Stimulated activated memory B cell treated with anti-CD40 and anti-IgM and Interleukin-4, amounts not matched to agents 10 μg/mL and 1 μg/mL and 100 μg/mL, for 72 hours (primary cell): ENCODE measurements at regions not wholly inside any gene's neighbourhood (a gene's known extent, or its start where the extent isn't known, plus 50 kb on each side); places are given as distances from the start of the nearest gene placed in this dataset.
"Not testable (repeated sequence)": the region's sequence is repeated elsewhere in the genome, so short reads cannot be mapped to it uniquely, and the experiment has no call there.

Experiments used
- ATAC-seq: fragments of 150-1000 bp; cut with Tn5 transposase; 2 replicates; pipeline ENCODE4 v1.10.0; 2021
- H3K27ac Mint-ChIP-seq: one replicate; pipeline ENCODE4 v1.8.0; 2022; ENCODE audit warnings: mild to moderate bottlenecking, mixed read lengths
- H3K27me3 Mint-ChIP-seq: one replicate; pipeline ENCODE4 v1.8.0; 2022; ENCODE audit warnings: mixed read lengths
- H3K36me3 Mint-ChIP-seq: one replicate; pipeline ENCODE4 v1.8.0; 2022; ENCODE audit warnings: mixed read lengths
- H3K4me1 Mint-ChIP-seq: one replicate; pipeline ENCODE4 v1.8.0; 2022; ENCODE audit warnings: mixed read lengths
- H3K4me3 Mint-ChIP-seq: one replicate; pipeline ENCODE4 v1.8.0; 2022; ENCODE audit warnings: mild to moderate bottlenecking, moderate library complexity, mixed read lengths
- H3K9me3 Mint-ChIP-seq: one replicate; pipeline ENCODE4 v1.8.0; 2022; ENCODE audit warnings: mixed read lengths

DNA sequence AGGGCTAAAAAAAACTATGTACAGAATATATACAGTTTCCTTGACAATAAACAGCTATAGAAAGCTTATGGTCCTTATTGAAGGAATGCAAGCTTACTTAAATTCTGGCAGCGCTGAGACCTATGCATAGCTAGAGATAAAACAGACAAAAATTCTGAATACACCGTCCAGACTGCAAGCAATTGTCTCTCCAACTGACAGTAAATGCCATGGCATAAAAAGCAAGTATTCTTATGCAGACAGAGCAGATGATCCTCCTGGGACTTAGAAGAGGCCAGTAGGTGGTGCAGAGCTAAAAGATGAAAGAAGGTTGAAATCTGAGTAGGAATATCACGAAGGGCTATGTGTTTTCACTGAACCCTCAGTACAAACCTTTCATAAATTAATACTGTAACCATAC lies 157.0 kb upstream of the CACNA2D1 start:
- Mint-ChIP-seq H3K9me3 (no peaks in the 10 kb centered on the region), H3K4me1 (no peaks in the 10 kb centered on the region), H3K27ac (no peak overlapping the region), H3K36me3 (no peaks in the 10 kb centered on the region), H3K4me3 (no peak overlapping the region), H3K27me3 (no peaks in the 10 kb centered on the region)
- no peak for ATAC-seq

DNA sequence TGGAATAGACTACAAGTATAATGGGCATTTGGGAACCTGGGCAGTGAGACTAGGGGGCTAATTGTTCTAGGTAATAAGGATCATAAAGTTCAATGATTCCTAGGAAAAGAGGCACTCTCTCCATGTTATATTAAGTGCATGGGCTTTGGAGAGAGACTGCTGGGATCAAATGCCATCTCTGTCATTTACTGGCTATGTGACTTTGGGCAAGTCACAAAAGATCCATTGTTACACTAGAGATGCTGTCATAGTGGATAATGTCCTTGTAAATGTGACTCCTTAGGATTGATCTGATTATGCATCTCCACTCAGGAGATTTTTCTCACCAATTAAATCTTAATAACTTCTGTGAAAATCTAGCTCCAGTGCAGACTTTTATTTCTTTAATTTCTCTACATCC lies 156.3 kb upstream of the CACNA2D1 start:
- no peak overlapping the region for H3K27ac Mint-ChIP-seq

DNA sequence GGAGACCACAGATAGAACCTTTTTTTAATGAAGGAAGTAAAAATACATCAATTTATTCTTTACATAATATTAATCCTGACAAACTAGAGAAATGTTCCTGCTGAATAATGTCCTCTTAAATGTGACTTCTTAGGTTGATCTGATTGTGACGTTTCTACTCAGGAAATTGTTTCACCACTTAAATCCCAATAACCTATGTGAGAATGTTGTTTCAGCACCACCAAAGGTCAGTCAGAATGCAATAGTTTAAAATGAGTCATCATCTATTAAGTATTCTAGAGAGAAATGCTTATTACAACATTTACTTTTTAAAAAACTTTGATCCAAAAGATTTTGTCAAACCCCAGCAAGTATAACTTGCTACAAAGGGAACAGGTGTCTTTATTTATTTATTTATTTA lies 155.4 kb upstream of the CACNA2D1 start:
- Mint-ChIP-seq H3K4me1 (no peaks in the 10 kb centered on the region), H3K27me3 (no peaks in the 10 kb centered on the region), H3K9me3 (no peaks in the 10 kb centered on the region), H3K36me3 (no peaks in the 10 kb centered on the region), H3K27ac (no peak overlapping the region), H3K4me3 (no peak overlapping the region)
- no peak for ATAC-seq

More for the DNA sequence above, 156.3 kb upstream of the CACNA2D1 start:
- Mint-ChIP-seq H3K27me3 (no peaks in the 10 kb centered on the region), H3K36me3 (no peaks in the 10 kb centered on the region), H3K9me3 (no peaks in the 10 kb centered on the region), H3K4me1 (no peaks in the 10 kb centered on the region), H3K4me3 (no peak overlapping the region)
- ATAC-seq = no peak

DNA sequence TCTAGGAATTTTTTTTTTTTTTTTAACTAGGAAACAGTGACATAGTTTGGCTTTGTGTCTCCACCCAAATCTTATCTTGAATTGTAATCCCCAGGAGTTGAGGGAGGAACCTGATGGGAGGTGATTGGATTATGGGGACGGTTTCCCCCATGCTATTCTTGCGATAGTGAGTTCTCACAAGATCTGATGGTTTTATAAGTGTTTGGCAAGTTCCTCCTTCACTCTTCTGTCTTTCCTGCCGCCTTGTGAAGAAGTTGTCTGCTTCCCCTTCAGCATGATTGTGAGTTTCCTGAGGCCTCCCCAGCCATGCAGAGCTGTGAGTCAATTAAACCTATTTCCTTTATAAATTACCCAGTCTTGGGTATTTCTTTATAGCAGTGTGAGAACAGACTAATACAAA lies 152.2 kb upstream of the CACNA2D1 start:
- not testable (repeated sequence) for H3K4me1 Mint-ChIP-seq, H3K4me3 Mint-ChIP-seq, ATAC-seq, H3K36me3 Mint-ChIP-seq, H3K9me3 Mint-ChIP-seq, H3K27ac Mint-ChIP-seq, H3K27me3 Mint-ChIP-seq

DNA sequence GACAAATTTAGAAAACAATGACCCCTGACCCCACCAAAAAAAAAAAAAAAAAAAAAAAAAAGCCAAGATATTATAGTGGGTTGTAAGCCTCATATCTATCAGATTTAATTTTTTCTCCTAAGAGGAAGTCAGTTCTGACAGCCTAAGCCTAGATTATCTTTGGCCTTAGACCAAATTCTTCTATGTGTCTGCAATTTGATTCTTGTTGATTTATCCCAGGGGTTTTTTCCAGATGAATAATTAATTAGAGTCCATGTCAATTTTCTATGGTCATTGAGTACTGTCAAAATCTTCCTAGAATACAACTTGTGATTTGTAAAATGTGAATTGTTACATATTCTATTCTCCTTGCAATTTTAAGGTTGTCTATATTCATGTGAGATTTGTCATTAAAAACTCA lies 151.6 kb upstream of the CACNA2D1 start:
- peaks cover 7% of the 10 kb centered on the region for H3K9me3 Mint-ChIP-seq
- H3K36me3 Mint-ChIP-seq = no peaks in the 10 kb centered on the region
- ATAC-seq = no peak
- H3K4me1 Mint-ChIP-seq = no peaks in the 10 kb centered on the region
- no peaks in the 10 kb centered on the region for H3K27me3 Mint-ChIP-seq
- no peak overlapping the region for H3K27ac Mint-ChIP-seq
- no peak overlapping the region for H3K4me3 Mint-ChIP-seq

DNA sequence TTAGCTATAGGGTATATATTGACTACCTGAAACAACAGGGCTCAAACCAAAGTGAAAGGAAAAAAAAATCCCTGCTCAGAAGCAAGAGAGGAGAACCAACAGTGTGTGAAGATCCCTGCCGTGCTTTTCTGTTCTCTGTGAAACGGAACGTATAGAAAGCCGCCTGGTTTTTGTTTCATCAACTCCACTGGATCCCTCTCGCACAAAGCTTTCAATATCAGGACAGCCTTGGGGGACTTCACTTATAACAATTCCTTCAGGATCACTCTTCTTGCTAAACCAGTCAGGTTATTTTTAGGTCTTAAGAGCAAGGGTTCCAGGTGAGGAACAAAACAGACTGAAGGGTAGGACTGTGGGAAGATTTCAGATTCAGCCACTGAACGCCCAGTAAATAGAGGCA lies 151.1 kb upstream of the CACNA2D1 start:
- Mint-ChIP-seq H3K4me1 (no peaks in the 10 kb centered on the region), H3K36me3 (no peaks in the 10 kb centered on the region), H3K27me3 (no peaks in the 10 kb centered on the region), H3K9me3 (peaks cover 7% of the 10 kb centered on the region), H3K27ac (no peak overlapping the region), H3K4me3 (no peak overlapping the region)
- ATAC-seq = no peak

DNA sequence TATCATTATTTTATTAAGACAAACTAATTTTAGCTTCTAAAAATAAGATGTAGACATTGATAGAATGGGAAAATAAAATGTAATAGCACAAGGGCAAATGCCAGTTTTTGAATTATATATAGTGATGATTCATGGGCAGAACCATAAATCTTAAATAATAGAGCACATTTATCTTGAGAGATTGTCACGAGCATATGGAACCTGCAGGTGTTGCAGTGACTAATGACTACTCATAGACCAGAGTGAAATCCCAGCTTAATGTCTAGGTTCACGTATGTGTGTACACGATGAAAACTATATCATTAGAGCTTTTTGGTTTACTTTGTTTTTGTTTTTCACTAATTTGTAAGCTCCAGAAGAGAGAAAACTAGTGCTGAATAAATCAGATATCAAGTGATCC lies 150.2 kb upstream of the CACNA2D1 start:
- H3K36me3 Mint-ChIP-seq = no peaks in the 10 kb centered on the region
- H3K4me3 Mint-ChIP-seq = no peak overlapping the region
- H3K4me1 Mint-ChIP-seq = no peaks in the 10 kb centered on the region
- no peaks in the 10 kb centered on the region for H3K27me3 Mint-ChIP-seq
- no peak overlapping the region for H3K27ac Mint-ChIP-seq
- peaks cover 7% of the 10 kb centered on the region for H3K9me3 Mint-ChIP-seq
- no peak for ATAC-seq

DNA sequence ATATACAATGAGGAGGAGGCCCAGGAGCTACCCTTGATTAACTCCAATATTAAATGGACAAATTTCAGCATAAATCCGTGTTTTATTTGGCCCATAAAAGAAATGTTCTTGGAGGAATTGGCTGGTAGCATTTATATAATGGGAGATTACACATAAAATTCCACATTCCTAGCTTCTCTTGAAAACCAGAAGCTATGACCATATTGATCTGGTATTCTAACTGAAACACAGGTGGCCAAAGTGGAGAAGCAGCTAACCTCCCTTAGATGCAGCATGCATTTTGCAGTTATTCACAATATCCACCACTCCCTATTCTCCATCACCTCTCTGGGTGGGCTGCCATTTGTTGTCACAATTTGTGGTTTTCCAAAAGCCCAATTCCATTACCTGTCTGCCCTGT lies 148.8 kb upstream of the CACNA2D1 start:
- H3K4me1 Mint-ChIP-seq = no peaks in the 10 kb centered on the region
- no peak for ATAC-seq

DNA sequence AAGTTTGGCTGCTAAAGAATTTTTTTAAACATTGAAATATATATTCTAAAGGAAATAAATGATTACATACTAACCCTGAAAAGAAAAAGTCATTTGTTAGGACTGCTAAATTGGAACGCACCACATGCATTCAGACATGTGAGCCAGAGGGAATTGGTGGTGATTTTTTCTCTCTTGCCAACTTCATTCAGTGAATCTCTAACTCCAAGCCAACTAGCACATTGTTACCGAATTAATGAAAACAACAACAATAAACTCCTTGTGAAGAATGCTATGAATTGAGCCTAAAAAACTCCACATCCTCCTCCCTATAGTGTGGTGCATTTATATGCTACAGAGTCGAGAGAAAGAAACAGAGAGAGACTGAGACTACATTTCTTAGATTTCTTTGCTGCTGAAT lies 135.5 kb upstream of the CACNA2D1 start:
- Mint-ChIP-seq H3K9me3 (peaks cover 6% of the 10 kb centered on the region), H3K36me3 (no peaks in the 10 kb centered on the region), H3K4me3 (no peak overlapping the region), H3K27ac (no peak overlapping the region), H3K4me1 (no peaks in the 10 kb centered on the region), H3K27me3 (no peaks in the 10 kb centered on the region)
- no peak for ATAC-seq

More for the DNA sequence above, 148.8 kb upstream of the CACNA2D1 start:
- no peak overlapping the region for H3K27ac Mint-ChIP-seq
- no peaks in the 10 kb centered on the region for H3K27me3 Mint-ChIP-seq
- H3K4me3 Mint-ChIP-seq = no peak overlapping the region
- H3K9me3 Mint-ChIP-seq = peaks cover 7% of the 10 kb centered on the region
- no peaks in the 10 kb centered on the region for H3K36me3 Mint-ChIP-seq

DNA sequence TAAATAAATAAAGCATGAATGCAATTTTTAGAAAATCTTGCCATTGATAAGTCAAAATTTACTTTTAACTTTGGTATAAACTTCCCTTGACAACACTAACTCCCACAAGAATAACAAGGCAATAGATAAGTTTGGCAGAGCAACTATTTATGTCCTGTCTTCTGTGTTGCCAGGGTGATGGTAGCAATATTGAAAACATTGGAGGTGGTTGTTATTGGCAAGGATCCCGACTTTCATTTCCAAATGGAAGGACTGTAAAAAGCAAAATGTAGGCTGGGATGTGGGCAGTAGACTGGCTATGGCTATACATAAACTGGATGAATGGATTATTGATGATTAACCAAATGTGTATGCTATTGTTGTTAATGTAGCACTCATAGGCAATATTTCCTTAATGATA lies 134.9 kb upstream of the CACNA2D1 start:
- no peak for ATAC-seq
- H3K4me1 Mint-ChIP-seq = no peaks in the 10 kb centered on the region
- no peaks in the 10 kb centered on the region for H3K36me3 Mint-ChIP-seq
- no peaks in the 10 kb centered on the region for H3K27me3 Mint-ChIP-seq
- H3K27ac Mint-ChIP-seq = no peak overlapping the region
- H3K4me3 Mint-ChIP-seq = no peak overlapping the region
- peaks cover 5% of the 10 kb centered on the region for H3K9me3 Mint-ChIP-seq

DNA sequence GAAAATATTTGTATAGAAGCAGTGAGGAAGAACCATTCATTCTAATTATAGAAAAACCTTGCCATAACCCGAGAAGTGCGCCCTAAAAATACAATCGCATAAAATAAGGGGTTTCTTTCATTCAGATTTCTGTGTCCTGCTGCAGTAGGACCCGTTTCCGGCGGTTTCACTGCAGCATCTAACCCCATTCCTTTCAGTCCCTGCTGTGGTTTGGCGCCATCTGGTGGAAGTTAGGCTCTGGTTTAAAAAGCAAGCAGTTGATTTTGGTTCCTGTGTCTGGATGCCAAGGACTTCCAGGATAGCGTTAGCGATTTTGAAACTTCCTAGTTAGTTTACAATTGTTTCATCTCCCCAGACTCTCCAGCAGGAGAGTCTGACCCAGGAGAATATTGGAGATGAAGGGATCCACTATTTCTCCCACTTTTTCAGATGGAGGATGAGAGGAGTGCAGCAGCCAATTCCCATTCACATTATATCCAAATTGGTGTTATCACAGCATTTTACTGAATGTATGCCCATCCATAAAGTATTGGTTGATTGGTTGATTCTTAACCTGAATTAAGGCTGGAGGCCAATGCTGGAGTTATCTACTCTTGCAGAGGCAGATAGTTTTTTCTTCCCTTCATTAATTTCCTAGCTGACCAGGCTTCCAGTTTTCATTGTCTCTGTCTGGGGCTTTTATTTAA lies 128.8 kb upstream of the CACNA2D1 start:
- Mint-ChIP-seq H3K4me1 (peaks cover 3% of the 10 kb centered on the region), H3K27ac (no peak overlapping the region), H3K36me3 (no peaks in the 10 kb centered on the region), H3K4me3 (no peak overlapping the region), H3K9me3 (no peaks in the 10 kb centered on the region), H3K27me3 (no peaks in the 10 kb centered on the region)
- no peak for ATAC-seq

DNA sequence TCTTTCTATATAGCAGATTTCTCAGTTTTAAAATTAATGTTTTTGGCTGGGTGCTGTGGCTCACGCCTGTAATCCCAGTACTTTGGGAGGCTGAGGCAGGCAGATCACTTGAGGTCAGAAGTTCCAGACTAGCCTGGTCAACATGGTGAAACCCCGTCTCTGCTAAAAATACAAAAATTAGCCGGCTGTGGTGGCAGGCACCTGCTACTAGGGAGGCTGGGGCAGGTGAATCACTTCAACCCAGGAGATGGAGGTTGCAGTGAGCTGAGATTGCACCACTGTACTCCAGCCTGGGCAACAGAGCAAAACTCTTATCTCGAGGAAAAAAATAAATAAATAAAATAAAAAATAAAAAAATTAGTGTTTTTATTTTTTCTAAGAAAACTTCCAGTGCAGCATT lies 127.5 kb upstream of the CACNA2D1 start:
- not testable (repeated sequence) for H3K27ac Mint-ChIP-seq, H3K9me3 Mint-ChIP-seq, H3K4me1 Mint-ChIP-seq, ATAC-seq, H3K36me3 Mint-ChIP-seq, H3K27me3 Mint-ChIP-seq, H3K4me3 Mint-ChIP-seq

DNA sequence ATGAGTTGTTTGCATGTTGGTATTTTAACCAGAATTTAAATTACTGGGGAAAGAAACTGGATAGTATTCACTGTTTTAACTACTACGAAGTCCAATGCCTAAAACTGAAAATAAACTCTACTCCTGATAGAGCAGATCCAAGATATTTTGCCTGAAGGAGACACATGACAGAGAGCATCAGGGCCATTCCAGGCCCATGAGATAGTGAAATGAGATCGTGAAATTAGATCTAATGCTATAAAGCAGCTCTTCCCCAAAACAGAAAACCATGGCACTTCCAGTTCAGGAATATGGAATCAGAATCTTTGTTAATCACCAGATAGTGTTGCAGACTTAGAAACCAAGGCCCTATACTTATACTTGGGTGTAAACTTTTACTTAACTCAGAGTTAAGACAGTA lies 124.3 kb upstream of the CACNA2D1 start:
- no peak for ATAC-seq
- H3K4me1 Mint-ChIP-seq = peaks cover 4% of the 10 kb centered on the region
- H3K4me3 Mint-ChIP-seq = no peak overlapping the region
- H3K9me3 Mint-ChIP-seq = no peaks in the 10 kb centered on the region
- no peaks in the 10 kb centered on the region for H3K27me3 Mint-ChIP-seq
- H3K36me3 Mint-ChIP-seq = no peaks in the 10 kb centered on the region
- H3K27ac Mint-ChIP-seq = no peak overlapping the region

DNA sequence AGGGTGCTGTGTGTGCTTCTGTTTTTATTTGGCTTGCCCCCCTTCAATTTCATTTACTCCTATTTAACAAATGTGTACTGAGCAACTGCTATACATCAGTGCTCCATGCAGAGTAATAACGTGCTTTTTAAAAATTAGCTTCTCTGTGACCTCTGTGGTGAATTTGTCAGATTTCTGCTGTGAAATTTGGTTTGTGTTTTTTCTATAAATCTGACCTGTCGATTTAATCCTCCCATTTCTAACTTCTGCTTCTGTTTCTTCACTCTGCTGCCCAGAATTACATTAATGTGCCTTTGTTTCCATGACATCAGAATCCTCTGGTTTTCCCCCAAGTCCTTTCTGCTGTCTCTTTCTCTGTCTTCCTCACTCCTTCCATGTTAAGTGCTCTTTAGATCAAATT lies 123.8 kb upstream of the CACNA2D1 start:
- Mint-ChIP-seq H3K36me3 (no peaks in the 10 kb centered on the region), H3K4me1 (peaks cover 4% of the 10 kb centered on the region), H3K27ac (no peak overlapping the region), H3K4me3 (no peak overlapping the region), H3K9me3 (no peaks in the 10 kb centered on the region), H3K27me3 (no peaks in the 10 kb centered on the region)
- no peak for ATAC-seq

DNA sequence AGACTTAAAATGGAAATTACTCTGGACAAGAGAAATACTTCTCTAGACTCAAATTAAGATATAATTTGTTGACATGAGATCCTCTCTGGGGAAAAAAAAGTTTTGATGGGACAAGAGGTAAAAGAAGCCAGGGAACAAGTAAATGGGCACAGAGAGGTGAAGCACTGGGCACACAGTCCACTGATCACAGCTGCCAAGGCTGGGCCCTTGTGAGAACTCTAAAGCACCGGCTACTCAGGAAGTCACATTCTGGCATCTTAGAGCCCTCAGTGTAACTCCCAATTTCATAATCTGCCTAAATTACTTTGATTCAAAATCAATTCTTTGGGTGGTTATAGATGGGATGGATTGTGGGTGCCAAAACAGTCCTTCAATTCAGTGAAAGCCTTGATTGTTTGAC lies 123.2 kb upstream of the CACNA2D1 start:
- Mint-ChIP-seq H3K27ac (no peak overlapping the region), H3K4me1 (peaks cover 4% of the 10 kb centered on the region), H3K9me3 (no peaks in the 10 kb centered on the region), H3K4me3 (no peak overlapping the region), H3K36me3 (no peaks in the 10 kb centered on the region), H3K27me3 (no peaks in the 10 kb centered on the region)
- ATAC-seq = no peak

DNA sequence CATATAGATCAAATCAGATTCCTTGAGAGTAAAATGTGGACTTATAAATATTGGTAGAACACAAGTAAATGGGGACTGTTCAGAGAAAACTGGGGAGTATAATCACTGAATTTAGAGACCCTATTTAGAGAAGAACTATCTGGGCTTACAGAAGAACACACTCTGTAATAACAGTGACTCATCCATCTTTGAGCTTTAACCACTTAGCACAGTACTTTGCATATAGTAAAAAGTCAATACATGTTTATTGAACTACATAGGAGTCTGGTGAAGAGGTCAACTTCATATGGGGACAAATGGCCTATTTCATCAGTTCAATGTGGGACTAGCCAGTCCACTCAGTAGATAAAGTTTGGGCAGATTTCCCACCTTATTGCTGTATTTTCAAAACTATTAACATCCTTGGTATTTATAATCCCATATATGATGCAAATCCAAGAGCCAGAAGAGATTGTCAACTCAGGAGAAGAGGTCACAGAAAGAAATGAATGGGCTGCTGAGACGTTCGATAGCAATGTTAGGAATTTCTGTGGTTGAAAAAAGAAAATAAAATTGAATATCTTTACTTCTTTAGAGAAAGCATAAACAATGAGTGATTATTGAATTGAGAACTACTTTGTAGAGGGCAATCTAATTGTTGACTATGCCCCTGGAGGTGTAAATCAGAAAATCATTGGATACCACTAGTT lies 119.3 kb upstream of the CACNA2D1 start:
- H3K4me3 Mint-ChIP-seq = no peak overlapping the region
- no peak for ATAC-seq
- H3K27ac Mint-ChIP-seq = no peak overlapping the region
- no peaks in the 10 kb centered on the region for H3K9me3 Mint-ChIP-seq
- no peaks in the 10 kb centered on the region for H3K27me3 Mint-ChIP-seq
- H3K4me1 Mint-ChIP-seq = peaks cover 4% of the 10 kb centered on the region
- H3K36me3 Mint-ChIP-seq = no peaks in the 10 kb centered on the region
